OCI-LY7 (cell line): ENCODE measurements at regions not wholly inside any gene's neighbourhood (a gene's known extent, or its start where the extent isn't known, plus 50 kb on each side); places are given as distances from the start of the nearest gene placed in this dataset.

Source experiments
- BruUV-seq: library from RNA; stranded (reverse); fragments of 400-500 nt; replicated peaks from 2 replicates; lab custom pipeline; 2021; lab: Mats Ljungman, UMichigan
- CTCF ChIA-PET: fragments of 300-600 bp; sonication (Branson Sonifier 250); formaldehyde crosslinking; loops from one replicate; lab custom pipeline; 2022; ENCODE audit warnings: antibody characterized with exemption; ENCODE audit not compliant: unreplicated experiment; lab: Charles Lee
- POLR2A ChIA-PET: fragments of 300-600 bp; sonication (Branson Sonifier 250); formaldehyde crosslinking; loops from one replicate; lab custom pipeline; 2022; ENCODE audit warnings: antibody characterized with exemption; lab: Charles Lee
- DNase-seq: peaks from one replicate; pipeline ENCODE4 v3.0.0-alpha.2; 2015; ENCODE audit warnings: low spot score
- H2AFZ ChIP-seq: fragments of 200-600 bp; sonication (generic), shearing (Covaris generic); 2 replicates; pipeline ENCODE4 v1.6.1; 2014; ENCODE audit warnings: mild to moderate bottlenecking, antibody characterized with exemption, low read length, moderate library complexity
- H3K27ac ChIP-seq: fragments of 200-600 bp; sonication (generic); 2 replicates; pipeline ENCODE4 v1.5.1; 2014; ENCODE audit warnings: mixed run types, low read depth, mild to moderate bottlenecking, moderate library complexity, low read length, inconsistent platforms; ENCODE audit not compliant: poor library complexity, severe bottlenecking
- H3K36me3 ChIP-seq: fragments of 200-600 bp; sonication (generic); 2 replicates; pipeline ENCODE4 v1.6.1; 2014; ENCODE audit warnings: mild to moderate bottlenecking, antibody characterized with exemption, low read length, moderate library complexity, mixed read lengths; ENCODE audit not compliant: insufficient read depth
- H3K4me1 ChIP-seq: fragments of 200-600 bp; sonication (generic); 2 replicates; pipeline ENCODE4 v1.5.1; 2014; ENCODE audit warnings: mild to moderate bottlenecking, low read length; ENCODE audit not compliant: insufficient read depth, poor library complexity, severe bottlenecking
- H3K4me2 ChIP-seq: fragments of 200-600 bp; sonication (generic); 2 replicates; pipeline ENCODE4 v1.6.1; 2014; ENCODE audit warnings: mild to moderate bottlenecking, low read length
- H3K4me3 ChIP-seq: fragments of 200-600 bp; sonication (generic); 2 replicates; pipeline ENCODE4 v1.5.1; 2014; ENCODE audit warnings: mild to moderate bottlenecking, low read depth, low read length; ENCODE audit not compliant: poor library complexity, severe bottlenecking
- H3K79me2 ChIP-seq: fragments of 200-600 bp; sonication (generic); 2 replicates; pipeline ENCODE4 v1.6.1; 2016; ENCODE audit warnings: low read depth, mild to moderate bottlenecking, low read length, moderate library complexity, mixed read lengths; ENCODE audit not compliant: insufficient read depth
- H3K9me2 ChIP-seq: fragments of 200-600 bp; sonication (generic); 2 replicates; pipeline ENCODE4 v1.6.1; 2016; ENCODE audit warnings: mild to moderate bottlenecking, low read length, mixed read lengths; ENCODE audit not compliant: insufficient read depth
- H3K9me3 ChIP-seq: fragments of 200-600 bp; sonication (generic); 2 replicates; pipeline ENCODE4 v1.6.1; 2014; ENCODE audit warnings: mild to moderate bottlenecking, mixed run types, low read length, mixed read lengths
- H4K20me1 ChIP-seq: fragments of 200-600 bp; sonication (generic); 2 replicates; pipeline ENCODE4 v1.6.1; 2014; ENCODE audit warnings: mild to moderate bottlenecking, antibody characterized with exemption, low read length, moderate library complexity, mixed read lengths; ENCODE audit not compliant: insufficient read depth
- CTCF ChIP-seq: fragments of 200-600 bp; sonication (generic); conservative IDR thresholded peaks from 2 replicates; pipeline ENCODE4 v1.5.1; 2014; ENCODE audit warnings: mild to moderate bottlenecking, antibody characterized with exemption, low read length, moderate library complexity, mixed read lengths
- EZH2phosphoT487 ChIP-seq: fragments of 200-600 bp; sonication (generic); IDR thresholded peaks from 2 replicates; pipeline ENCODE4 v1.6.1; 2018; ENCODE audit warnings: low read depth, borderline replicate concordance, mild to moderate bottlenecking, mixed run types, antibody characterized with exemption, low read length, moderate library complexity, mixed read lengths
- intact Hi-C: fragments of 100-400 bp; cut with micrococcal nuclease; formaldehyde crosslinking; loops from one replicate; pipeline ENCODE4 v1.10.0; 2022; ENCODE audit not compliant: unreplicated experiment

GRCh38 chr2:220550995-220551700, 923.7 kb downstream of the SLC4A3 start:
- Histone ChIP-seq H3K4me2 (no peak overlapping the region), H3K9me2 (no peaks in the 10 kb centered on the region), H3K4me3 (no peak overlapping the region), H3K36me3 (no peaks in the 10 kb centered on the region), H3K79me2 (no peaks in the 10 kb centered on the region), H3K4me1 (no peaks in the 10 kb centered on the region), H3K9me3 (no peaks in the 10 kb centered on the region), H4K20me1 (no peaks in the 10 kb centered on the region), H2AFZ (no peak overlapping the region), H3K27ac (no peak overlapping the region)
- no TSS peak for BruUV-seq
- no peak for DNase-seq
- POLR2A ChIA-PET = no interaction called here
- no peak for TF ChIP-seq EZH2phosphoT487
- TF ChIP-seq CTCF = no peak
- CTCF ChIA-PET = no interaction called here
- intact Hi-C loops = no loop called here

DNA sequence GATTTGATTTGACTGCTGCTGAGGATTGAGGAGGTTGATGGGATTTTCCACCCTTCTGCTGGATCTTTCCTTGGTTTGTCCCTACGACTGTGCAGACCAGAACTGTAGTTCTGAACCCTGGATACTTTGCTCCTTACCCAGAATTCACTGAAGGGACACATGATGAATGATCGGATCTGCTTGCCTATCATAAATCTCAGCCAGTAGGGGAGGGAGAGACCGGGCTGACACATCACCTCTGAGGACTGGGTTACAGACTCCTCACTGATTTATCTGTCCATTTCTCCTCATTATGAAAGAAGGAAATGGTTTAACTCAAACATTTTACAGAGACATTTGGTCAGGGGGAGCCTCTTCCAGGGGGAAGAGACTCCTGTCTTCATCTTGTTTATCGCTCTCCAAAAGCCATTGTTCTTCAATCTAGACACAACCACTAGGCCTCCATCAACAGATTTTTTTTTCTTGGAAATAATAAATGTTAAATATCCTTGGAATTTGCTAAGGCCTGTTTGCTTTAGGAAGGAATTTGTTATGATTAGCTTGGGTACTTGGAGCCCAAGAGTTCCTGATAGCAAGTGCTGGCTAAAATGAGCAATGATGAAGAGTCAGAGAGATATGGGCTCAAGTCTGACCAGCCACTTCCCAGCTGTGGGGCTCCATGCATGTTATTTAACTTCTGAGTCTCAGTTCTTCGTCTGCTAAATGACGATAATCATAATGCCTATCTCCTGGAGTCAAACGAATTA, 925.5 kb downstream of the SLC4A3 start:
- no peak overlapping the region for H3K4me3 ChIP-seq
- no peak overlapping the region for H3K27ac ChIP-seq
- intact Hi-C loops = no loop called here
- no peaks in the 10 kb centered on the region for H3K79me2 ChIP-seq
- no peaks in the 10 kb centered on the region for H3K36me3 ChIP-seq
- TF ChIP-seq EZH2phosphoT487 = no peak
- TF ChIP-seq CTCF = no peak
- BruUV-seq = no TSS peak
- no peaks in the 10 kb centered on the region for H4K20me1 ChIP-seq
- ChIA-PET CTCF (no interaction called here), POLR2A (no interaction called here)
- no peak for DNase-seq
- H2AFZ ChIP-seq = no peak overlapping the region
- no peaks in the 10 kb centered on the region for H3K4me1 ChIP-seq
- no peaks in the 10 kb centered on the region for H3K9me3 ChIP-seq
- H3K4me2 ChIP-seq = no peak overlapping the region
- no peaks in the 10 kb centered on the region for H3K9me2 ChIP-seq
